GM21529 (cell line): ENCODE measurements at regions not wholly inside any gene's neighbourhood (a gene's known extent, or its start where the extent isn't known, plus 50 kb on each side); places are given as distances from the start of the nearest gene placed in this dataset.
"Not testable (repeated sequence)": the region's sequence is repeated elsewhere in the genome, so short reads cannot be mapped to it uniquely, and the experiment has no call there.

ENCODE experiments used
- ATAC-seq: cut with Tn5 transposase; IDR thresholded peaks from one replicate; pipeline ENCODE4 v1.9.1; 2021; ENCODE audit not compliant: unreplicated experiment

DNA sequence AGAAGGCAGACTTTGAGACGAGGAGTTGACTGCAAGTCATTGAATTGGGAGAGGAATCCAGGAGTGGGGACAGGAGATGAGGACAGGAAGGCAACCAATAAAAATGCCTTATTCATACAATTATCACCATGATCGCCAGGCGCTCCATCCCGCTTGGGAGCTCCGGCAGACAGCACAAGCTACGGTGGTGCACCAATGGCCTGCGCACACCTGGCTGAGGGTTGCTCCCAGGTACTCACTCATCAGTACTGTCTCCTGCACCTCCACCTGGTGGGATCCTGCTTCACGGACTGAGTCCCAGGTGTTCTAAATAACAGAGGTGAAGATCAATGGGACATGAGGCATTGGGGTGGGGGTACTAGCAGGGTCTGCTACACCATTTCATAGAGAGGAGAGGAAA, 160.0 kb upstream of the TNRC6C start:
- ATAC-seq, result no peak

DNA sequence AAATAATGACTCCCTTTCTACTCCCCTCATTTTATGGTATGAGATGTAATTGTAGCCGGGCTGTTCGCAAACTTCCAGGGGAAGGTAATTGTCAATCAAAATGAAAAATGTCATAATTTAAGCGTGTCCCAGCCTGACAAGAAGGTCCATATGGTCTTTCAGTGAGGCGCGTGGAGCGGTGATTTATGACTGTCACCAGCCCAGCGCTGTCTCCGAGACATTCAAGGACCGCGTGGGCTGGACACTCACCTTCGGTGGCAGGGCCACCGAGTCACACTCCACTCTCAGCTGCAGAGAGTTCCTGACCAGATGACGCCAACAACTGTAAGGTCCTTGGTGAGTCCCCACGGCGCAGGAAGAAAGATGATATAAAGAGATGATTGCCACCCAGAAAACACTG, 157.7 kb upstream of the TNRC6C start:
- no peak for ATAC-seq

DNA sequence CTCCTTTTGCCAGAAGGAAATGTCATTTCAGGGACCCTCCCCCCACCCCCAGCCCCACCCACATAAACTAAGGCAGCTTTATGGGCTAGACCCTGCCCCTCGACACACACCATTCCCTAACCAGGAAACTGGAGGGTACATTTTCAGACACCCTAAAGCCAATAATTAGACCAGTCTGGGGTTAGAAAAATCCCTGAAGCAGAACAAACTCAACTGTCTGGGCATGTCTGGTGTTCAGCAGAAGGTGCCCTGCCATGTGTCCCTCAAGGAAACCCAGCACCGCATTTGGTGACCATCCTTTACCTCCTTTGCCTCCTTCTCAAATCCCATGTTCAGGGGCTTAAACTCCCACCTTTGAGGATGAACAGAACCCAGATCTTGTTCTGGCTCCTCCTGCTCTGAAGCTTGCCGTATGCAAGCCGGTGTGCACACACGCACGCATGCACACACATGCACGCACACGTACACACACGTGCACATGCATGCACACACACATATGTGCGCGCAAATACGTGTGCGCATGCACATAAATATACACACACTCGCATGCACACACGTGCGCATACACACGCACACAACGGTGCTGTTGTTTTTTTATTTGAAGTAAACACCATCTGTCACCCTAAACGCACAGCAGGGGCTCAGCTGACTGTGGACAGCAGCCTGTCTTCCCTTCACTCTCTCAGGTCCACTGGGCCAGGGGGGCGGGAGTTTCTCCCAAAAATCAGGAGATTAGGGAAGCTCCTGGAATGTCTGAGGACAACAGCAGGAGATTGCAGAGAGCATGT, 156.8 kb upstream of the TNRC6C start:
- ATAC-seq, result no peak

DNA sequence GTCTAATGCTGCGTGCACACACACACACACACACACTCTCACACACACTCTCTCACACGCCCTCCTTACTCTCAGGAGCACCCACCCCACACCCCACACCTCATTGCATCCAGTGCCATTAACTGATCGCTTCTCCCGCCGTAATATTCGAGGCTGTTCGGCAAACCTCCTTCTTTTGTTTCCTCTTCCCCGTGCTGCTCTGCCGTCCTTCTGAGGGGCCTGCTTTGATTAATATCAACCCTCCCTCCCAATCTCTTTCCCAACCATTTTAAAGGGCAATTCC, 156.2 kb upstream of the TNRC6C start:
- no peak for ATAC-seq

DNA sequence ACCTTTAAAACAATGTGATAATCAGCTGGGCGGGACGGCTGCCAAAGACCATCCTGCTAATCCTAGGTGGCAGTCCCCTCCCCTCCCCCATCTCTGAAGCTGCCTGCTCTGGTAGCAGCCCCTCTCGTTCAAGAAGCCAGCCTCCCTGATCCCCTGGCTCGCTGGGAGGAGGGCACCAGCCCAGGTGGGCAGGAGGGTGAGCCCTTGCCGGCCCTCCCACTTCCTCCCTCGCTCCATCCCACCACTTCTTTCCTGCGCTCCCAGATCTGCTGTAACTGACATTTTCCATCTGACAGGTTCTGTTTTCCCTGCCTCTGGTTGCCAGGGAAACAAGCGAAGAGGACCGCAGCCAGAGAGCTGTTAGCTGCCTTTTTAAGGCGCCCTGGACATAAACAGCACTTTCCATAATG, 155.7 kb upstream of the TNRC6C start:
- no peak for ATAC-seq

DNA sequence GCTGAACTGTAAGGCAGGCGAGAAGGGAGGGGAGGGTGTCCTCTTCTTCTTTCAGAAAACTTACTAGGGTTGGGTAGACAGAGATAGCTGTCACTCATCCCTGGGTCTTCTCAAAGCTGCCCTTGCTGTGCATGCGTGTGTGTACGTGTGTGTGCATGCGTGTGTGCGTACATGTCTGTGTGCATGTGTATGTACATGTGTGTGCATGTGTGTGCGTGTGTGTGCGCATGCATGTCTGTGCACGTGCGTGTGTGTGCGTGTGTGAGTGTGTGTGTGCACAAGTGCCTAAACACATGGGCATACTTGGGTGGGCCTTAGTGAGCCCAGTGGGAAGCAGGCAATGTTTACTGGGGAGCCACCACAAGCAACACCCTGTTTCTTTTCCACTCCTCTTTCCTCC, 154.8 kb upstream of the TNRC6C start:
- no peak for ATAC-seq

DNA sequence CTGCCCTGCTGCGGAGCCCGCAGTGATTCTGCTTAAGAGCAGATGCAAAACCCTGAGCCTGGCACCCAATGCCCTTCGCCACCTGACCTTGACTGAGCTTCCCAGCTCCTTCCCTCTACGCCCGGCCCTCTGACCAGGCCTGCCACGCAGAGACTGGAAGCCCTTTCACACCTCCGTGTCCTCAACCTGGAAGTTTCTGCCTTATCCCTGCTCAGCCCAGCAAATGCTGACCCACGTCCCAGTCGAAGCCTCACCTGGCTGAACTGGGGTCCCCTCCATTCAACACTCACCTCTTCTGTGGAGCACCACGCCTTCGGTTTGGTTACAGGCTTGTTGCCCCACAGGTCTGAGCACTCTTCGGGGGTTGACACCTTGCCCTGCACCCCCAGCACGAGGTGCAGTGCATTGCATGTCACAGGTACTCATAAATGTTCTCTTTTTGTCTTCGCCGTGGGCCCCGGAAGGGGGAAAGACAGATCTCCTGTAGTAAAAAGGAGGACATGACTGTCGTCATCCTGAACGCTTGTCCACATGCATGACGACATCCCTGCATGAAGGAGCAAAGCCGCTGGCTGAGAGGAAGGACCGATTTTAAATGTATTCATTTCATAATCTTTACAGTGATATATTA, 153.6 kb upstream of the TNRC6C start:
- ATAC-seq, result no peak

DNA sequence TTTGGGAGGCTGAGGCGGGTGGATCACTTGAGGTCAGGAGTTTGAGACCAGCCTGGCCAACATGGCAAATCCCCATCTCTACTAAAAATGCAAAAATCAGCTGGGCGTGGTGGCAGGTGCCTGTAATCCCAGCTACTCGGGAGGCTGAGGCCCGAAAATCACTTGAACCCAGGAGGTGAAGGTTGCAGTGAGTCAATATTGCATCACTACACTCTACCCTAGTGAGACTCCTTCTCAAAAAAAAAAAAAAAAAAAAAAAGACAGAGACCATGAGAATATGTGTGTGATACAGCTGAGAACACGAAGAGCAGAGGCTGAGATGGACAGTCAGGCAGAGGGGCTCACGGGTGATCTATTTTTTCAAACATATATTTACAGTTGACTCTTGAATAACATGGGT, 152.5 kb upstream of the TNRC6C start:
- not testable (repeated sequence) for ATAC-seq

DNA sequence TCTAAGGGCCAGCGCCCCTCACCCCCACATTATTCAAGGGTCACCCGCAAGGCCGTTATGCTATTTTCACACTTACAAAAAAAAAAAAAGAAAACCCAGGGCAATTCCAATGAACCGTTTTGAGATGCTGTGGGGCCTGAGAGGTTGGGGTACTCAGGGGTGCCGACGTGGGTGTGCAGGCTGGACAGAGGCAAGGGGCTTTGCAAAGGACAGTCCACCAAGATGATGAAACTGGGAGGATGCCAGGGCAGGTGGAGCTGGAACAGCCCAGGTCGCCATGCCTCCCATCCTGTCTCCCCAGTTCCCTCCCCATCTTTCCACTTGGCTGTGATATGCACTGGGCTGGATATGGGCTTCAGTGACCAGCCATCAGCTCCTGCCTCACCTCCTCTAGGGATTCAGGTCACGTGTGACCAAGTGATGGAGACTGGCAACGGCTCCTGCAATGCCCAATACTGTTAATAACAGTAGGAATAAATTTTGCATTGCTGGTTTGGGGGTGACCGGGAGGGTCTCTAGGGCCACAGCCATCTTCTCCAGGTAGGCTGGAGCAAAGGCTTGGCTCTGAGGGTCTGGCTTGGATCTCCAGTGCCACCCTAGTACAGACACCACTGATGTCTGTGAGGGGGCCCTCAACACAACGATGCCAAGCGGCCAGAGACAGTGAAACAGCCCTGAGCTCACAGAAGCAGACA, 151.3 kb upstream of the TNRC6C start:
- no peak for ATAC-seq

DNA sequence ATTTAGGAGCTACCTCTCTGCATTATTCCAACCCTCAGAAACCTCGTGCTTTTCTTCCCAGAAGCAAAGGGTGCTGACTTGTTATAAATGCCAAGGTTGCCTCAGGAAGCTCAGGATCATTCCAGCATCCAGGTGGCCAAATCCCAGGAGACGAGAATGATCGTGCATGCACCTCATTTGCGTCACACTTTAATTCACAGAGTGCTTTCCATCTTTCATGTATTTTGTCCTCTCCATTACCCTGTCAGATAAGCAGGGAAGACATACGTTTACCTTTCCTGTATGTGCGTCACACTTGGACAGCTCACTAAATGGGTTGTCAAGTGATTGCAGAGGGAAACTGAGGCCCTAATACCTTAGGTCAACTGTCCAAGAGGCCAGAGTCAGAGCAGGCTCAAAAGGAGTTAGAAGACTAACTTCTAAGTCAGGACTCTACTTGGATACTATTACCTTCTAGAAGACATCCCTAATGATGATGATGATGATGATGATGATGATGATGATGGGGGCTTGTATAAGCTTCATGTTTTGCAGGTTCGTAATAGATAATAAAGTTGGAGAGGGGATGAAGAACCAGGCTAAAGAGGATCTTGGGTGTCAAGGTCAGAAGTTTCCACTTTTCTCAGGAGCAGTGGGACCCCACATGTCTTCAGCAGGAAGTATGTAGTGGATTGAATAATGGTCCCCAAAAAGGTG, 150.6 kb upstream of the TNRC6C start:
- ATAC-seq, result no peak

DNA sequence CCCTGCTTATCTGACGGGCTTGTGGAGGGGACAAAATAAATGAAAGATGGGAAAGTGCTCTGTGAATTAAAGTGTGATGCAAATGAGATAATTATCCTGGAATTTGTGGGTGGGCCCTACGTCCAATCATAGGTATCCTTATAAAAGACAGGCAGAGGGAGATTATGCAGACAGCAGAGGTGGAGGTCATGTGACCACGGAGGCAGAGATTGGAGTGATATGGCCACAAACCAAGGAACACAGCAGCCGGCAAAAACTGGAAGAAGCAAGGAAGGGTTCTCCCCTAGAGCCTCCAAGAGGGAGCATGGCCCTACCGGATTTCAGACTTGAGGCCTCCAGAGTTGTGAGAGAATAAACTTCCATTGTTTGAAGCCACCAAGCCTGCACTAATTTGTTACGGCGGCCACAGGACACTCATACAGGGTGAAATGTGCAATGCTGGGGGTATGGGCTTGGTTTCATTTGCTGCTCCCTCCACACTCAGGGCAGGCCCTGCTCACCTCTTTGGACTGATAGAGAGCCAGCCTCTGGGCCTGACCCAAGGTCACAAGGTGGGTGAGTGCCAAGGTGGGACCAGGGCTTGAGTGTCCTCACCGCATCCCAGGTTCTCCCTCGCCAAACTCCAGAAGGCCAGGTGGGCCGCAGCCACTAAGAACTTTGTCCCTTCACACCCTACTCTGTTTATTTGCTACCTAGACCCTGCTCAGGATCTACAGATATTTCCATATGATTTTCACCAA, 149.6 kb upstream of the TNRC6C start:
- ATAC-seq, result no peak

DNA sequence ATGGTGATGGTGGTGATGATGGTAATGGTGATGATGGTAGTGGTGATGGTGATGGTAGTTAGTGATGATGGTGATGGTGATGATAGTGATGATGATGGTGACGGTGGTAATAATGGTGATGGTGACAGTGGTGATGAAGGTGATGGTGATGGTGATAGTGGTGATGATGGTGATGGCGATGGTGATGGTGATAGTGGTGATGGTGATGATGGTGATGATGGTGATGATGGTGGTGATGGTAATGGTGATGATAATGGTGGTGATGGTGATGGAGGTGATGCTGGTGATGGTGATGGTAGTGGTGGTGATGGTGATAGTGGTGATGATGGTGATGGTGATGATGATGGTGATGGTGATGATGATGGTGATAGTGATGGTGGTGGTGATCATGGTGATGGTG, 148.7 kb upstream of the TNRC6C start:
- no peak for ATAC-seq

DNA sequence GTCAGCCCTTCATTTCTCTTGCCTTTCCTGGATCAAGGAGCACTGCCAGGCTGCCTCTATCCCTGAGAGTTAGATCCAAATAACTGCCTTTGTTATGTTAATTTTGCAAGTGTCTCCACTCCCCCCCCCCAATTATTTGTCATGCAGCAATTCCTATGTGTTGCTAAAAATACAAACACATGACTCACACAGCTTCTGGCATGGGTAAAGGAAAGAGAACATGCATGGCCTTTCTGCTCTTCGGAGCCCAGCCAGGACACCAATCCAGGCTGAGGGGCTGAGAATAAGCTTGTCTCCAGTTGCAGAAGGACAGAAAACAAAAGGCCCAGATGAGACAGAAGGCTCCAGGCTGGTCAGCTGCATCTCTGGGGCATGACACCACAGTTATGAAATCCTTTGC, 148.0 kb upstream of the TNRC6C start:
- no peak for ATAC-seq

DNA sequence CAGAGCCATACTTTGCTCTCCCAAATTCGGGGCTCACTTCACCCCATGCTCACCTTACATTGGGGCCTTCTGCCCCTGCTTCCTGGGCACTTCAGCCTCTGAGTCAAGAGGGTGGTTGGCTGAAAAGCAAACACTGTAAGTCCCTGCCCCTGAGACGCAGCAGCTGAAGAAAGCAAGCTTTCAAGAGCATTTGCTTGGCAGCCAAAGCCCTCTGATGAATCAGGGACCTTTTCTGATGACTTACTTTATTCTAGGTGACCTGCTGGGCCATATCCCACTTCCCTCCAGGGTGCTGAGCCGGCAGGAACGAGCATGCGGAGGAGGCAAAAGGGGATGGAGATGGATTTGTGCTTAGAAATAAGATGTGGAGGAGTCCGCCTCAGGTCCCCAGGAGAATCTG, 147.0 kb upstream of the TNRC6C start:
- no peak for ATAC-seq

DNA sequence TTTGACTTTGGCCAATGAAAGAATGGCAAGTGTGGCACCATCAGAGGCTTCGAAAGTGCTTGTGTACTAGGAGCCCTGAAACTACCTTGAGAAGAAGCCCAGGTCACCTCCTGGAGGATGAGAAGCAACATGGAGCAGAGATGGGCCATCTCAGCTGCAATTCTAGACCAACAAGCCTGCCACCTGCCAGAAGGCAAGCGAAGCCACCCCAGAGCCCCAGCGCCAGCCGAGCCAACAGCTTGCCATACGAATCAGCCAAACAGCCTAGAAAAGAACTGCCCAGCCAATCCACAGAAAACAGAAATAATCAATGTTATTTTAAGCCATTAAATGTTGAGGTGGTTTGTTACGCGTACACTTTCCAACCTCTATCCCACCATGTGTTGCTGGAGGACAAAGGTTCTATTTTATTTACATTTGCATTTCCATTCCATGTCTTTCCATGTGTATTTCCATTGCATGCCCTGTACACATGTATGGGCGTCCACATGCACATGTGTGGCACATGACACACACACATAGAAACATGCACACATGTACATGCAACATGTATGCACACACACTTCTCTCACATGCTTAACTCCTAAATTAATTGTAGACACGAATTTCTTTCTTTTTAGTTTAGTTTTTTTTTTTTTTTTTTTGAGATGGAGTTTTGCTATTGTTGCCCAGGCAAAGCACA, 144.3 kb upstream of the TNRC6C start:
- ATAC-seq, result no peak

DNA sequence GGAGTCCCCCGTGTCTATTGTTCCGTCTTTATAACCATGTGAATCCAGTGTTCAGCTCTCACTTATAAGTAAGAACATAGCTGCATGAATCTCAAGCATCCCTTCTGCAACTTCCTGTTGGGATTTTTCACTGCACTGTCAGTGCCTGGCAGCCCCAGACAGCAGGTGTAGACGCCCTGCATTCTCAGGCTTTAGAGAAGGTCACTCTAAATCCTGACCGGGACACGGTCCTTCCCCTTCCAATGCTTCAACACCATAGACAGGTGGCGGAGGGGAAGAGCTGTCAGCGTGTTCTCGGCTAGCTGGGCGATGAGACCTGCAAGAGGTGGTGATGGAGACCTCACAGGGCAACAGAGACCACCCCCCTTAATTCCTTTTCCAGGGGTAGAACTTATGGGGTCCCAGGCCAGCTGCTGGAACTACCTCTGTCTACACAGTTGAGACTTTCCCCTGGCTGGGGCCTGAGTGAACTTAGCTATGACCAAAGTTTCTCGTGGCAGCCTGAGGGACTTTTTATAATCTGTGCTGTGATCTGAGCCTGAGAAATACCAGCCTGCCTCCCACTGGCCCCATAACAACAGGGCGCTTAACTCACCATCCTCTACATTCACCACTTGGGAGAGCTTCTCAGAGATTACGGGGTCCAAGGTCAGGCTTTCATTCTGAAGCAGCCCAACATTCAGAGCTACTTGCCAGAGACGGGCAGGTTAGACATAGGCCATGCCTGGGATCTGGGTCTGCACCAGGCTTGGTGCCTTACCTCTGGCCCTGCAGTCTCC, 143.2 kb upstream of the TNRC6C start:
- no peak for ATAC-seq

DNA sequence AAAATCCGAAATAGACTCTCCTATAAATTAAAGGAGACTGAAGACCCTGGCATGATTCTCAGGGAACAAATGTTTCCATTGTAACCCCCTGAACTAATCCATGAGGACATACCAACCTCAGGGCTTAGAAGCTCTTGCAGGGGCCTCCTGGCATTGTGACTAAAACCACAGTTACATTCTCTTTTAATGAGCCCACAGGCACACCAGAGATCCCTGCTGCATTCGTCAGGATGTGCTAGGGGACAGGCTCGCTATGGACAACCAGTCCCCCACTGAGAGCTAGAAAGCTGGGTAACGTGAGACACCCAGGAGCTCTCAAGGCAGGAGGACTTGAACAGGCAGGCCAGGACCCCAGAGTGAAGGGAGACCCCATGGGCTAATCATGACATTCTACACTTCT, 140.6 kb upstream of the TNRC6C start:
- ATAC-seq, result no peak

DNA sequence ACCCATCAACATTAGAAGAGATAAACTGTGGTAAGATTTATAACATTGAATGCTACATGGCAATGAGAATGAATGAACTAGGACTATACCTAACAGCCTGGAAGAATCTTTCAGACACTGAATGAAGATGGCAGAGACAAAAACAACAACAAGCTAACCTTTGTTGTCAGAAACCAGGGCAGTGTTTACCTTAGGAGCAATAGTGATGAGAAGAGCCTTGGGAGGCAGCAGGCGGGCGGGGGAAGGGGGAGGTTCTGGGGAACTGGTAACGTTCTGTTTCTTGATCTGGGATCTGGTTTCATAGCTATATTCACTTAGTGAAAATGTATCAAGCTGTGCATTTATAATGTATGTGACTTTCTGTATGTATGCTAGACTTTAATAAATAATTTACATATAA, 139.0 kb upstream of the TNRC6C start:
- ATAC-seq, result no peak

DNA sequence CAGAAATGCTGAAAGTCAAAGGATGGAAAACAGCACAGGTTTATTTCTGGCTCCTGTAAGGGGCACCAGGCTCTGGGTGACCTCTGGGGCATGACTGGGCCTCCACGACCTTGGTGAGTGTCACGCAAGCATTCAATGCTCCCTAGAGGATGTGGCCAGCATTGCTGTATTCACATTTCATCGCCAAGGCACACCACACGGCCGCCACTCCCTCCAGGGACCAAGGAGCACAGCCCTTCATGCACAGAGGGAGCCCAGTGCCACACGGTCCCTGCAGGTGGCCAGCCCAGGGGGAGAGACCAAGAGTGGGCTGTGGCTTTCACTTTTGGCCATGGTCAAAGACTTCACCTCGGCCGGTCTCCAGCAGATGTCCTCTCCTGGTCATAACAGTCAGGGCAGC, 137.4 kb upstream of the TNRC6C start:
- ATAC-seq, result no peak
